ENCODE measurements at regions not wholly inside any gene's neighbourhood (a gene's known extent, or its start where the extent isn't known, plus 50 kb on each side); places are given as distances from the start of the nearest gene placed in this dataset.

DNA sequence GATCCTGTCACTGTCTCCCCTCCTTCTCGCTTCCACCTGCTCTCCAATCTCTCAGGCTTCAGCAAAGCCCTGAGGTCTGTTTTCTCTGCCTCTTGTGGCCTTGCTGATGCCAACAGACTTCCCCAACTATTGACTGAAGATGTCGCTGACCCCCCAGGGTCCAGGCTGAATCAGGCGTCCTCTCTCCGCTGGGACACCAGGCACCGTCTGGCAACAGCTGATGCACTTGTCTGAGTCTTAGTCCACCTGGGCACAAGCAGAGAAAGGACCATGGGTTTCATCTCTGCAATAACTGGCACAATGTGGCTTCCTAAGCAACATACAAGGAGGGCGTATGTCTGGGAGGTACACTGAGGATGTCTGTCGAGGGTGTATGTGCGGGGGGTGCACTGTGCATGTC is 248.7 kb upstream of the MYT1L start:
- no peaks in the 10 kb centered on the region for H3K9me3 ChIP-seq (ENCODE audit: insufficient read depth, low read length)
- H3K4me3 ChIP-seq (ENCODE audit: insufficient read depth, low read length, poor library complexity, severe bottlenecking): no peak overlapping the region
- no peak overlapping the region for H3K4me2 ChIP-seq (ENCODE audit: low read depth, low read length, poor library complexity, severe bottlenecking)
- no peak overlapping the region for H3K9ac ChIP-seq (ENCODE audit: low read length)
- no peaks in the 10 kb centered on the region for H3K79me2 ChIP-seq (ENCODE audit: insufficient read depth, low read length)
- H3F3A ChIP-seq (ENCODE audit: insufficient read depth): no peaks in the 10 kb centered on the region
- no peaks in the 10 kb centered on the region for H3K27me3 ChIP-seq (ENCODE audit: low read length)
- no peak overlapping the region for H3K27ac ChIP-seq (ENCODE audit: low read depth, low read length)
- no peak overlapping the region for H2AFZ ChIP-seq (ENCODE audit: low read depth, low read length, severe bottlenecking)
- no peaks in the 10 kb centered on the region for H4K20me1 ChIP-seq (ENCODE audit: low read depth, low read length)
- H3K36me3 ChIP-seq (ENCODE audit: low read length): no peaks in the 10 kb centered on the region
- no peaks in the 10 kb centered on the region for H3K9me2 ChIP-seq (replicated peaks; ENCODE audit: insufficient read depth, low read length)
- TF ChIP-seq EZH2phosphoT487 (conservative IDR thresholded peaks at IDR 0.05; ENCODE audit: low read length): no peak
- TF ChIP-seq, protein P1, sequence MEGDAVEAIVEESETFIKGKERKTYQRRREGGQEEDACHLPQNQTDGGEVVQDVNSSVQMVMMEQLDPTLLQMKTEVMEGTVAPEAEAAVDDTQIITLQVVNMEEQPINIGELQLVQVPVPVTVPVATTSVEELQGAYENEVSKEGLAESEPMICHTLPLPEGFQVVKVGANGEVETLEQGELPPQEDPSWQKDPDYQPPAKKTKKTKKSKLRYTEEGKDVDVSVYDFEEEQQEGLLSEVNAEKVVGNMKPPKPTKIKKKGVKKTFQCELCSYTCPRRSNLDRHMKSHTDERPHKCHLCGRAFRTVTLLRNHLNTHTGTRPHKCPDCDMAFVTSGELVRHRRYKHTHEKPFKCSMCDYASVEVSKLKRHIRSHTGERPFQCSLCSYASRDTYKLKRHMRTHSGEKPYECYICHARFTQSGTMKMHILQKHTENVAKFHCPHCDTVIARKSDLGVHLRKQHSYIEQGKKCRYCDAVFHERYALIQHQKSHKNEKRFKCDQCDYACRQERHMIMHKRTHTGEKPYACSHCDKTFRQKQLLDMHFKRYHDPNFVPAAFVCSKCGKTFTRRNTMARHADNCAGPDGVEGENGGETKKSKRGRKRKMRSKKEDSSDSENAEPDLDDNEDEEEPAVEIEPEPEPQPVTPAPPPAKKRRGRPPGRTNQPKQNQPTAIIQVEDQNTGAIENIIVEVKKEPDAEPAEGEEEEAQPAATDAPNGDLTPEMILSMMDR (IDR thresholded peaks at IDR 0.05; ENCODE audit: insufficient read depth, low read length, poor library complexity, severe bottlenecking): no peak

- Histone ChIP-seq H3K27ac (ENCODE audit: low read depth, low read length) (no peak overlapping the region), H3K79me2 (ENCODE audit: insufficient read depth, low read length) (no peaks in the 10 kb centered on the region), H3F3A (ENCODE audit: insufficient read depth) (no peaks in the 10 kb centered on the region), H4K20me1 (ENCODE audit: low read depth, low read length) (no peaks in the 10 kb centered on the region), H3K27me3 (ENCODE audit: low read length) (no peaks in the 10 kb centered on the region), H3K9me3 (ENCODE audit: insufficient read depth, low read length) (peaks cover 11% of the 10 kb centered on the region; the same call in 1 of the 2 replicates), H3K4me3 (ENCODE audit: insufficient read depth, low read length, poor library complexity, severe bottlenecking) (no peak overlapping the region), H2AFZ (ENCODE audit: low read depth, low read length, severe bottlenecking) (no peak overlapping the region), H3K36me3 (ENCODE audit: low read length) (no peaks in the 10 kb centered on the region), H3K9ac (ENCODE audit: low read length) (no peak overlapping the region), H3K4me2 (ENCODE audit: low read depth, low read length, poor library complexity, severe bottlenecking) (no peak overlapping the region), H3K9me2 (replicated peaks; ENCODE audit: insufficient read depth, low read length) (no peaks in the 10 kb centered on the region)
- no peak for TF ChIP-seq EZH2phosphoT487 (conservative IDR thresholded peaks at IDR 0.05; ENCODE audit: low read length)
- TF ChIP-seq, protein P1 (IDR thresholded peaks at IDR 0.05; ENCODE audit: insufficient read depth, low read length, poor library complexity, severe bottlenecking): no peak
Observed at GRCh38 chr2:2577407-2577831, 246.3 kb upstream of the MYT1L start.

DNA sequence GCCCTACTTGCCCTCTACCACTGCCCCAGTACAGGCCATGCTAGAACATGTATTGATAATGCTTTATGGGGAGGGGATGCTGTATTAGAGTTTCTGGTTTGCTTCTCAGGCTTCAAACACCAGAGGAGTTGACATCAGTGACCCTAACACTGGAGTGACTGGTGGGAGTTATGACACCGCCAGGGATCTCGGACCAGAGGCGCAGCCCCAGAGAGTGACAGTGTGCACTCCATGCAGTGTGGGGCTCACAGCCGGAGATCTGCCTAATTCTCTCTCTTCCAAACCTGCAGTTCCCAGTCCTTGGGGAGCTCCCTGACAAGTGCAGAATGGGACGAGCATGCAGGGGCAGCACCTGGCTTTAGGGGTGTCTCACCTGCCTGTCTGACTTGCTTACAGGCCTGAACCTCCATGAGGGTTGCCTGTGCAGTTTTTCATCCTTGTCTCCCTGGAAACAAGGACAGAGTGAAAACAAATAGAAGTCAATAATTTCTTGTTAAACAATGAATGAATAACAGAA is 244.9 kb upstream of the MYT1L start:
- H2AFZ ChIP-seq (ENCODE audit: low read depth, low read length, severe bottlenecking): no peak overlapping the region
- H3K9me2 ChIP-seq (replicated peaks; ENCODE audit: insufficient read depth, low read length): no peaks in the 10 kb centered on the region
- H3K4me3 ChIP-seq (ENCODE audit: insufficient read depth, low read length, poor library complexity, severe bottlenecking): no peak overlapping the region
- H3K27me3 ChIP-seq (ENCODE audit: low read length): no peaks in the 10 kb centered on the region
- H4K20me1 ChIP-seq (ENCODE audit: low read depth, low read length): no peaks in the 10 kb centered on the region
- H3K79me2 ChIP-seq (ENCODE audit: insufficient read depth, low read length): no peaks in the 10 kb centered on the region
- H3K27ac ChIP-seq (ENCODE audit: low read depth, low read length): no peak overlapping the region
- H3K9me3 ChIP-seq (ENCODE audit: insufficient read depth, low read length): peaks cover 11% of the 10 kb centered on the region; the same call in 1 of the 2 replicates
- TF ChIP-seq EZH2phosphoT487 (conservative IDR thresholded peaks at IDR 0.05; ENCODE audit: low read length): no peak
- TF ChIP-seq, protein P1 (IDR thresholded peaks at IDR 0.05; ENCODE audit: insufficient read depth, low read length, poor library complexity, severe bottlenecking): no peak
- no peaks in the 10 kb centered on the region for H3K36me3 ChIP-seq (ENCODE audit: low read length)
- no peak overlapping the region for H3K4me2 ChIP-seq (ENCODE audit: low read depth, low read length, poor library complexity, severe bottlenecking)
- no peak overlapping the region for H3K9ac ChIP-seq (ENCODE audit: low read length)
- H3F3A ChIP-seq (ENCODE audit: insufficient read depth): no peaks in the 10 kb centered on the region

Data from SU-DHL-6 (cell line).